HG02884 (cell line): ENCODE measurements at regions not wholly inside any gene's neighbourhood (a gene's known extent, or its start where the extent isn't known, plus 50 kb on each side); places are given as distances from the start of the nearest gene placed in this dataset.
"Not testable (repeated sequence)": the region's sequence is repeated elsewhere in the genome, so short reads cannot be mapped to it uniquely, and the experiment has no call there.

Experiments used
- ATAC-seq: cut with Tn5 transposase; IDR thresholded peaks from one replicate; pipeline ENCODE4 v1.9.1; 2021; ENCODE audit warnings: mild to moderate bottlenecking, moderate library complexity; ENCODE audit not compliant: unreplicated experiment

DNA sequence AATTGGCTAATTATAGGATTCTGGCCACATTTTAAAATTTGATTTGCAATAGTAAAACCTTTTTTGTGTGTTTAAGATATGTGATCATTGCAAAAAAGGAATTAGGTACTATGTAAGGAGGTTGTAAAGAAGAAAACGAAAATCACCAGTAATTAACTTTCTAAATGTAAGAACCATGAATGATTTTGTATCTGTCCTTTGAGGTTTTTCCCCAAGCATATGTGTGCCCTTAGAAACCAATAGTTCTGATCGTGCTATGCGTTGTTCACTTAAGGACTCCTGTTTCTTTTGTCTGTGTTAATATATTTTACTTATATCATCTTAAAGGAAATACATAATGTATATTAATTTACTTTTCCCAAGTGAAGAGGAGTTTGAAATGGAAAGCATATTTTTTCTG lies 410.2 kb downstream of the PSAT1 start:
- ATAC-seq = peak; percentile 43

DNA sequence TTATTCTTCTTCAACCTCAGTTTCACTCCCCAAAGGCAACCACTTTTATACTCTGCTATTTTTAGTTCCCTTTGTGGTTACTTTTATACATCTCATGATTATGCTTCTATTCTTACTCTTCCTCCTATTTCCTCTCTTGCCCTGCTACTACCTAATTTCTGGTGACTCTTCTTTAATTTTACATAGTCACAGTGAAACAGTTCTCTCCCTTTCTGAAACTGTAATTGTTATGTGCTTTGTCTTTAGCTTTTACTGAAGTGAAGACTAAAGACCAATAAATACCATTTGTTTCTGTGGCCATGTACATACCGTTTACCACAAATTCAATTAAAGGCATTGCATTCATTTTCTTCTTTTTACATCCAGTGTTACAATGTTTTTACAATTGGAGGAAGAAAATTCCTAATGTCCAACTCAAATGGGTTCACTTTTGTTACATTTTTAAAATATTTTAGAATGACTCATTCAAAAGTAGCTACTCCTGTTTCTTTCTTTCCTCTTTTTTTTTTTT lies 410.6 kb downstream of the PSAT1 start:
- ATAC-seq = peak; percentile 96

GRCh38 chr9:78712903-78713613 lies 416.1 kb downstream of the PSAT1 start:
- ATAC-seq = no peak

DNA sequence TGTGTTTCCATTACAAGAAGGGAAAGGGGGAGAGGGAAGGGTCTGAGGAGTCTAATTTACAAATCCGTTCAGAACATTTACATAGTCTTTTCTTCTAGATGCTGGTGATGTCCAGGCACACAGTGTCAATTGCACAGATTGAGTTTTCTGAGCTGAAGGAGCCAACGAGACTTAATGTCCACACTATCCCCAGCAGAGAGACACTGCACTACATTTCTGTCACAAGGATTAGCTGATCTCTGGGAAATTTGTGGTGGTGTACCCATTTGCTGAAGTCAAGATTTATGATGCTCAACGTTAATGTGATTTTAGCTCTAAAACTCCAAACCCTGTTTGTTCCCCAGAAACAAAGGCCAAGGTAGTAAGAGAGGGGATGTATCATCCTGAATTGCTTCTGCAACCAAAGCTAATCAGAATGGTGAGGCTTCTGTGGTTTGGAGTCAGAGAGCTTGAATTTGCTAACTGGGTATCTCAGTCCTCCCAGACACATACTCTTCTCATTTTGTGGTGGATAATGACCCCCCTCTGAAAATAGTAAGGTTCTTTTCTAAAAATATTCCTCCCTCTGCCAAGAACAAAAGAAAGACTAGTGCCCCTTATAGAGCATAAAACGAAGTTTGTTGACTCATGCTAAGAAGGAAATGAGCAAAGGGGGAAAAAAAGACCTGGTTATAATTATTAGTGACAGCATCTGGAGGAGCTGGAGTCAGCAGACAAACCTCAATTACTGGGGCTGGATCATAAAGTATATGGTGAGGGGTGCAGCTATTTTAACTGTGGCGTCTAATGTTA lies 416.9 kb downstream of the PSAT1 start:
- ATAC-seq = no peak

- ATAC-seq = no peak
These were observed 417.7 kb downstream of the PSAT1 start for GRCh38 chr9:78714576-78714975.

- ATAC-seq = not testable (repeated sequence)
These were observed 422.1 kb downstream of the PSAT1 start for GRCh38 chr9:78719029-78719428.

DNA sequence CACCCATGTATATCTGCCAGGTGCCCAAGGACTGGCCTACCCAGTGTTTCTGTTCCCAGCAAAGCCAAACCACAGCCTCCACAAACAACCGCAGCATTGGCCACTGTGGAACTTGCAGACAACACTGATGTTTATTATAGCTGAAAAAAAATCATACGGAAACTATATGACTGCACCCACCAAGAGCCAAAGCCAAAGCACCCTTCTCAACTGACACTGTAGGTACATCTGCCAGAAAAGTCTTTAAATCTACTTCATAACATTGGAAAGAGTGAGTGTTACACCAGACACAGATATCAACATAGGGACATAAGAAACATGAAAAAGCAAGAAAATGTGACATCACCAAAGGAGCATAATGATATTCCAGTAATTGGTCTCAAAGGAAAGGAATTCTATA lies 428.0 kb downstream of the PSAT1 start:
- ATAC-seq = no peak

GRCh38 chr9:78725503-78725902 lies 428.6 kb downstream of the PSAT1 start:
- no peak for ATAC-seq

- ATAC-seq = no peak
These were observed 448.4 kb downstream of the PSAT1 start for GRCh38 chr9:78745331-78745730.

DNA sequence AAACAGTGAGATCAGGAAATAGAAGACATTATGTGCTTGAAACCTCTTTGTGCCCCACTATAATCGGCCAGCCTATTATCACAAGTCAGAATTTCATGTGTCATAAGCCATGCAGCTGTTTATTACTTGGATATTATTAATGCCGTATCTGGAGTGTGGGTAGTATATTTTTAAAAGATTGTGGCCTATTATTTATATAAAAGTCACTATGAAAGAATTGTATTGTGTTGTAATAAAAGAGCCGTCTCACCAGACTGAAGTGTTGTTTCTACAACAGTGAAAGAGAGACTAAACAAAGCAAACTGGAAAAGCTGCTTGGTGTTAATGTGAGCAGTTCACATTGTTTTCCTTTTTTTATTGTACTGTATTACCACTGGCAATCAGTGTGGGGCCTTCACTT lies 449.1 kb downstream of the PSAT1 start:
- no peak for ATAC-seq

GRCh38 chr9:78753039-78753438 lies 456.1 kb downstream of the PSAT1 start:
- no peak for ATAC-seq

DNA sequence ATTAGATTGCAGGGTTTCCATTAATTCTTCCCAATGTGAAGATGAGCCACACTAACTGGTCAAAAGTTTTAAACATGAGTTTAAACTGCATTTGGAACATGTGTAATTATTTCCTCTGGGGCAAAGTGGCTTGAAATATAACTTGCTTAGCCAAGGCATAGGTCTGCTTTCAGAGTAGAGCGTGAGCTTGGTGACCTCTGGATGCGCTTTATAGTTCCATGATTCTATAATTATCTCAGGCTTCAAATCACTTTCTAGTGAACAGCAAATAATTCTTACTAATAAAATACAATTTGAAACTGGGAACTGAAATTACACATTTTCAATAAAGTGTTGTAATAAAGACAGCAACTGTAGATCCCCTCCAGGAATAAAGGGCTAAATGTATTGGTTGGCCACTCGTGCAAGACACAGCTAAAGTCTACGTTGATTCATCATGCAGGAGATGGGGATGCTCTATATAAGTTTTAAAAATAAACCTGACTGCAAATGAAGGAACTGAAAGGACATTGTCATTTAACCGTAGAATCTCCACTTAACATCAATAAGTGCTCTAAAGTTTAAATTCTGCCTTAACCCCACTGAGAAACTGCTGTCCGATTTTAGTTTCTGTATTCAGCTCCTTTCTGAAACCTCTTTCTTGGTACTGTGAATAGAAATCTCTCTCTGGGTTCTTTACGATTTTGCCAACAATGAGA lies 460.0 kb downstream of the PSAT1 start:
- ATAC-seq = peak; percentile 84

GRCh38 chr9:78763424-78763823 lies 466.5 kb downstream of the PSAT1 start:
- no peak for ATAC-seq

- no peak for ATAC-seq
These were observed 468.9 kb downstream of the PSAT1 start for GRCh38 chr9:78765861-78766260.

GRCh38 chr9:78767490-78767889 lies 470.6 kb downstream of the PSAT1 start:
- ATAC-seq = no peak

DNA sequence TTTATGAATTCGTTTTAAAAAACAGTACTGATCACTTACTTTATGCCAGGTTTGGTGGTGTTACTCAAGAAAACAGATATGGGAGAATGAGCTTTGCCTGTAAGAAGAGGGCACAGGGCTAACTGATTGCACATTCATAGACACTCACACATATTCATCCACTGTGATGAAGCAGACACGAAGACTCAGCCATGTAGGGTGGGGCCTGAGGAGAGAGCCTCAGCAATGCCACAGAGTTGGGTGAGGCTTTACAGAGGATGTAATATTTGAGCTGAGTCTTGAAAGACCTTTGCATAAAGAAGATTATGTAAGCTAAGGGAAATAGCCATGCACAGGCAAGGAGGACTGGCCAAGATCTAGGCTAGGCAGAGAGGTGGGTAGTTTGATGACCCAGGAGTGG lies 472.8 kb downstream of the PSAT1 start:
- no peak for ATAC-seq

DNA sequence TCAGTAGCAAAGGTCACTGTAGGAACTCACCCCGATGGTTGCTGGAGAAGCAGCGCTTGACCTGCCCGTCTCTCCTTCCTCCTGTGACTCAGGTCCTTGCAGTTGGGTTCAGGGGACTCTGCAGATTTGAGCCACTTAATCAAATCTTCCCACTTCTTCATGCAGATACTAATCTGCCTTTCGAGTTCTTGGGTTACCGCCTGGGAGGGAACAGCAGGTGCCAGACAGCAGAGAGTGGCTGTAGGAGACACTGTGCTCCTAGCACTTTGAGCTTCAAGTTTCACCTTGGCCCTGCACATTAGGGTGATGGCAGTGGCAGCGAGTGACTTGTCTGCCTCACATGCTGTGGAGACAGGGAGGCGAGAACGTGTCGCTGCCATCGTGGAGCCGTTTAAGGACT lies 478.3 kb downstream of the PSAT1 start:
- no peak for ATAC-seq

GRCh38 chr9:78775696-78776295 lies 478.9 kb downstream of the PSAT1 start:
- no peak for ATAC-seq

GRCh38 chr9:78777747-78778146 lies 480.8 kb downstream of the PSAT1 start:
- ATAC-seq = no peak

DNA sequence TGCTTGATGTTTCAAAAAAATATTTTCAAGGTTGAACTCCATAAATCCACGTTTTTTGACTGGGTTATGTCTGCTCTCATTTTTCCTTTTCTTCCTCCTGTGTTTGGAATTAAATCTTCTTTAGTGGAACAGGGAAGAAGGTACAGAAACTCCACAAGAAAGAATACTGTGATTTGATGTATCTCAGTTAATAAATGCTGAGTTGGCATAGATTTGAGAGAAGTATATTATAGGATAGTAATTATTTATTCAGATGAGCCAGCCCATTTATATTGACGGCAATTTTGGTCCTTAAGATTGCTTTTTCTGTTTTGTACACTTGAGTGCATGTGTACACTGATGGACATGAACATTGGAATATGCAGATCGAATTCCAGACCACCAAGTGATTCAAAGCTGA lies 481.4 kb downstream of the PSAT1 start:
- ATAC-seq = no peak

DNA sequence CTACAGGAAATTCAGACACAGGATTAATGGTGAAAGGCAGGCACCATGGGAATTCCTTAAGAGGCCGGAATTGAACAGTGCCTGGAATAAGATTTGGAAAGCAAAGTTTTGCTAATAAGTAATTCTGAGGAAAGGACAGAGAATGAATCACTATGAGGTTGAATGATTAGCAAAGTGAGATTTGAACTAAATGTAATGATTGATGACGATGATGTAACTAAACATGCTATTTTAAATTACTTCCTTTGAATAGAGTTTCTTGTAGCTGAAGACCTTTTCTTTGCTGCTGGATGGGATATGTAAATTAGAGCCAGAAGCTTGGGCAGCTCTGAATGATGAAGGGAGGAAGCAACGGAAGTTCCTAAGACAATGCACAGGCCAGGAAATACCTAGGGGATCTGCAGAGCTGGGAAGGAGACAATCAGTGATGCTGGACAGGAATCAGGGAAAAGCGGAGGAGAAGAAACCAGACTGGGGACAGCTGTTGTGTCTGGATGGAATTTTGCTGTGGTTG lies 482.0 kb downstream of the PSAT1 start:
- no peak for ATAC-seq
